ENCODE measurements at regions not wholly inside any gene's neighbourhood (a gene's known extent, or its start where the extent isn't known, plus 50 kb on each side); places are given as distances from the start of the nearest gene placed in this dataset.
"Not testable (repeated sequence)": the region's sequence is repeated elsewhere in the genome, so short reads cannot be mapped to it uniquely, and the experiment has no call there.

GRCh38 chr16:26395700-26396099 lies 671.0 kb upstream of the C16orf82 start:
- no peak for DNase-seq

- DNase-seq, result no peak
Measured at GRCh38 chr16:26396511-26397235, 670.1 kb upstream of the C16orf82 start.

- DNase-seq, result no peak
Measured at GRCh38 chr16:26413780-26414179, 652.9 kb upstream of the C16orf82 start.

GRCh38 chr16:26419458-26419857 lies 647.3 kb upstream of the C16orf82 start:
- DNase-seq, result not testable (repeated sequence)

GRCh38 chr16:26430618-26431017 lies 636.1 kb upstream of the C16orf82 start:
- no peak for DNase-seq

- DNase-seq, result no peak
Measured at GRCh38 chr16:26433807-26434206, 632.9 kb upstream of the C16orf82 start.

- no peak for DNase-seq
Measured at GRCh38 chr16:26441178-26441577, 625.5 kb upstream of the C16orf82 start.

GRCh38 chr16:26442321-26442720 lies 624.4 kb upstream of the C16orf82 start:
- no peak for DNase-seq

GRCh38 chr16:26447570-26447969 lies 619.2 kb upstream of the C16orf82 start:
- DNase-seq, result no peak

GRCh38 chr16:26453215-26453614 lies 613.5 kb upstream of the C16orf82 start:
- no peak for DNase-seq

- DNase-seq, result no peak
Measured at GRCh38 chr16:26454102-26454501, 612.6 kb upstream of the C16orf82 start.

GRCh38 chr16:26456074-26456473 lies 610.7 kb upstream of the C16orf82 start:
- DNase-seq, result no peak

- no peak for DNase-seq
Measured at GRCh38 chr16:26457095-26457494, 609.6 kb upstream of the C16orf82 start.

- no peak for DNase-seq
Measured at GRCh38 chr16:26457882-26458281, 608.8 kb upstream of the C16orf82 start.

GRCh38 chr16:26464576-26465266 lies 602.0 kb upstream of the C16orf82 start:
- no peak for DNase-seq

- DNase-seq, result not testable (repeated sequence)
Measured at GRCh38 chr16:26474405-26474804, 592.3 kb upstream of the C16orf82 start.

- no peak for DNase-seq
Measured at GRCh38 chr16:26475596-26475995, 591.1 kb upstream of the C16orf82 start.

GRCh38 chr16:26491101-26491670 lies 575.5 kb upstream of the C16orf82 start:
- DNase-seq, result no peak

- no peak for DNase-seq
Measured at GRCh38 chr16:26491962-26492361, 574.8 kb upstream of the C16orf82 start.

GRCh38 chr16:26493751-26494150 lies 573.0 kb upstream of the C16orf82 start:
- DNase-seq, result no peak

GRCh38 chr16:26497896-26498295 lies 568.8 kb upstream of the C16orf82 start:
- DNase-seq, result no peak

GRCh38 chr16:26500326-26500725 lies 566.4 kb upstream of the C16orf82 start:
- DNase-seq, result no peak

- DNase-seq, result no peak
Measured at GRCh38 chr16:26505496-26505895, 561.2 kb upstream of the C16orf82 start.

- not testable (repeated sequence) for DNase-seq
Measured at GRCh38 chr16:26508946-26509345, 557.8 kb upstream of the C16orf82 start.
